ENCODE measurements at regions not wholly inside any gene's neighbourhood (a gene's known extent, or its start where the extent isn't known, plus 50 kb on each side); places are given as distances from the start of the nearest gene placed in this dataset.

GRCh38 chr11:128227466-128227865, 359.9 kb downstream of the ETS1 start:
- DNase-seq = no peak

- DNase-seq = no peak
Measured at GRCh38 chr11:128226106-128226716, 361.1 kb downstream of the ETS1 start.

GRCh38 chr11:128222245-128222884, 365.0 kb downstream of the ETS1 start:
- DNase-seq = no peak

- no peak for DNase-seq
Measured at GRCh38 chr11:128219731-128220120, 367.6 kb downstream of the ETS1 start.

- DNase-seq = no peak
Measured at GRCh38 chr11:128216198-128216597, 371.2 kb downstream of the ETS1 start.

- DNase-seq = no peak
Measured at GRCh38 chr11:128215238-128215882, 372.0 kb downstream of the ETS1 start.

- DNase-seq = no peak
Measured at GRCh38 chr11:128214263-128214662, 373.1 kb downstream of the ETS1 start.

GRCh38 chr11:128213461-128213860, 373.9 kb downstream of the ETS1 start:
- no peak for DNase-seq

- DNase-seq = no peak
Measured at GRCh38 chr11:128212324-128212723, 375.0 kb downstream of the ETS1 start.

GRCh38 chr11:128210148-128210940, 377.0 kb downstream of the ETS1 start:
- peak in 2 of 3 donors; percentile 30 to 95 for DNase-seq

GRCh38 chr11:128209138-128209435, 378.3 kb downstream of the ETS1 start:
- peak in 1 of 3 donors; percentile 32 for DNase-seq

- DNase-seq = peak; percentile 62 to 87 (median 82)
Measured at GRCh38 chr11:128208329-128209137, 378.8 kb downstream of the ETS1 start.

- peak in 1 of 3 donors; percentile 90 for DNase-seq
Measured at GRCh38 chr11:128207861-128208321, 379.5 kb downstream of the ETS1 start.

GRCh38 chr11:128206461-128206860, 380.9 kb downstream of the ETS1 start:
- no peak for DNase-seq

GRCh38 chr11:128205796-128206195, 381.6 kb downstream of the ETS1 start:
- DNase-seq = no peak

- DNase-seq = no peak
Measured at GRCh38 chr11:128204898-128205297, 382.5 kb downstream of the ETS1 start.

- no peak for DNase-seq
Measured at GRCh38 chr11:128201801-128202200, 385.6 kb downstream of the ETS1 start.

- no peak for DNase-seq
Measured at GRCh38 chr11:128201009-128201408, 386.3 kb downstream of the ETS1 start.

- no peak for DNase-seq
Measured at GRCh38 chr11:128200467-128200866, 386.9 kb downstream of the ETS1 start.

- peak in 1 of 3 donors; percentile 52 for DNase-seq
Measured at GRCh38 chr11:128198216-128198772, 389.1 kb downstream of the ETS1 start.

GRCh38 chr11:128196235-128196634, 391.1 kb downstream of the ETS1 start:
- no peak for DNase-seq

All from muscle of back (tissue), 3 donors.